ENCODE measurements at regions not wholly inside any gene's neighbourhood (a gene's known extent, or its start where the extent isn't known, plus 50 kb on each side); places are given as distances from the start of the nearest gene placed in this dataset.

GRCh38 chr6:54598787-54599313 lies 247.7 kb upstream of the FAM83B start:
- Histone ChIP-seq H3K36me3 (ENCODE audit: control insufficient read depth, insufficient read depth, low read length) (no peaks in the 10 kb centered on the region), H3K4me3 (ENCODE audit: insufficient read depth, low read depth, low read length, poor library complexity, severe bottlenecking) (no peak overlapping the region), H3K27me3 (replicated peaks; ENCODE audit: control insufficient read depth, insufficient read depth, low read length, poor library complexity, severe bottlenecking) (no peaks in the 10 kb centered on the region), H3K9me3 (ENCODE audit: control insufficient read depth, low read length) (no peaks in the 10 kb centered on the region), H3K27ac (ENCODE audit: insufficient read depth, low read length, poor library complexity, severe bottlenecking) (no peak overlapping the region), H3K4me1 (ENCODE audit: control insufficient read depth, insufficient read depth, low read length, poor library complexity, severe bottlenecking) (no peaks in the 10 kb centered on the region)
- DNase-seq = no peak

- no peak overlapping the region for H3K27ac ChIP-seq (ENCODE audit: insufficient read depth, low read length, poor library complexity, severe bottlenecking)
- H3K9me3 ChIP-seq (ENCODE audit: control insufficient read depth, low read length) = no peaks in the 10 kb centered on the region
- no peaks in the 10 kb centered on the region for H3K36me3 ChIP-seq (ENCODE audit: control insufficient read depth, insufficient read depth, low read length)
- H3K27me3 ChIP-seq (replicated peaks; ENCODE audit: control insufficient read depth, insufficient read depth, low read length, poor library complexity, severe bottlenecking) = no peaks in the 10 kb centered on the region
- H3K4me3 ChIP-seq (ENCODE audit: insufficient read depth, low read depth, low read length, poor library complexity, severe bottlenecking) = no peak overlapping the region
- H3K4me1 ChIP-seq (ENCODE audit: control insufficient read depth, insufficient read depth, low read length, poor library complexity, severe bottlenecking) = no peaks in the 10 kb centered on the region
- no peak for DNase-seq
Measured at GRCh38 chr6:54601600-54602300, 244.8 kb upstream of the FAM83B start.

GRCh38 chr6:54602591-54602990 lies 244.0 kb upstream of the FAM83B start:
- Histone ChIP-seq H3K36me3 (ENCODE audit: control insufficient read depth, insufficient read depth, low read length) (no peaks in the 10 kb centered on the region), H3K27me3 (replicated peaks; ENCODE audit: control insufficient read depth, insufficient read depth, low read length, poor library complexity, severe bottlenecking) (no peaks in the 10 kb centered on the region), H3K4me1 (ENCODE audit: control insufficient read depth, insufficient read depth, low read length, poor library complexity, severe bottlenecking) (no peaks in the 10 kb centered on the region), H3K9me3 (ENCODE audit: control insufficient read depth, low read length) (no peaks in the 10 kb centered on the region), H3K27ac (ENCODE audit: insufficient read depth, low read length, poor library complexity, severe bottlenecking) (no peak overlapping the region), H3K4me3 (ENCODE audit: insufficient read depth, low read depth, low read length, poor library complexity, severe bottlenecking) (no peak overlapping the region)
- DNase-seq = no peak

- H3K4me3 ChIP-seq (ENCODE audit: insufficient read depth, low read depth, low read length, poor library complexity, severe bottlenecking) = no peak overlapping the region
- H3K27me3 ChIP-seq (replicated peaks; ENCODE audit: control insufficient read depth, insufficient read depth, low read length, poor library complexity, severe bottlenecking) = no peaks in the 10 kb centered on the region
- no peaks in the 10 kb centered on the region for H3K9me3 ChIP-seq (ENCODE audit: control insufficient read depth, low read length)
- no peak for DNase-seq
- H3K27ac ChIP-seq (ENCODE audit: insufficient read depth, low read length, poor library complexity, severe bottlenecking) = no peak overlapping the region
- H3K4me1 ChIP-seq (ENCODE audit: control insufficient read depth, insufficient read depth, low read length, poor library complexity, severe bottlenecking) = no peaks in the 10 kb centered on the region
- H3K36me3 ChIP-seq (ENCODE audit: control insufficient read depth, insufficient read depth, low read length) = no peaks in the 10 kb centered on the region
Measured at GRCh38 chr6:54609981-54610380, 236.6 kb upstream of the FAM83B start.

GRCh38 chr6:54613596-54613995 lies 233.0 kb upstream of the FAM83B start:
- Histone ChIP-seq H3K27ac (ENCODE audit: insufficient read depth, low read length, poor library complexity, severe bottlenecking) (no peak overlapping the region), H3K4me3 (ENCODE audit: insufficient read depth, low read depth, low read length, poor library complexity, severe bottlenecking) (no peak overlapping the region), H3K4me1 (ENCODE audit: control insufficient read depth, insufficient read depth, low read length, poor library complexity, severe bottlenecking) (no peaks in the 10 kb centered on the region), H3K27me3 (replicated peaks; ENCODE audit: control insufficient read depth, insufficient read depth, low read length, poor library complexity, severe bottlenecking) (no peaks in the 10 kb centered on the region), H3K36me3 (ENCODE audit: control insufficient read depth, insufficient read depth, low read length) (no peaks in the 10 kb centered on the region), H3K9me3 (ENCODE audit: control insufficient read depth, low read length) (no peaks in the 10 kb centered on the region)
- no peak for DNase-seq

- no peak for DNase-seq
- H3K4me3 ChIP-seq (ENCODE audit: insufficient read depth, low read depth, low read length, poor library complexity, severe bottlenecking) = no peak overlapping the region
- H3K4me1 ChIP-seq (ENCODE audit: control insufficient read depth, insufficient read depth, low read length, poor library complexity, severe bottlenecking) = no peaks in the 10 kb centered on the region
- H3K27ac ChIP-seq (ENCODE audit: insufficient read depth, low read length, poor library complexity, severe bottlenecking) = no peak overlapping the region
- no peaks in the 10 kb centered on the region for H3K27me3 ChIP-seq (replicated peaks; ENCODE audit: control insufficient read depth, insufficient read depth, low read length, poor library complexity, severe bottlenecking)
- H3K36me3 ChIP-seq (ENCODE audit: control insufficient read depth, insufficient read depth, low read length) = no peaks in the 10 kb centered on the region
- H3K9me3 ChIP-seq (ENCODE audit: control insufficient read depth, low read length) = no peaks in the 10 kb centered on the region
Measured at GRCh38 chr6:54614499-54615195, 231.9 kb upstream of the FAM83B start.

- no peak overlapping the region for H3K27ac ChIP-seq (ENCODE audit: insufficient read depth, low read length, poor library complexity, severe bottlenecking)
- no peaks in the 10 kb centered on the region for H3K27me3 ChIP-seq (replicated peaks; ENCODE audit: control insufficient read depth, insufficient read depth, low read length, poor library complexity, severe bottlenecking)
- H3K36me3 ChIP-seq (ENCODE audit: control insufficient read depth, insufficient read depth, low read length) = no peaks in the 10 kb centered on the region
- no peaks in the 10 kb centered on the region for H3K4me1 ChIP-seq (ENCODE audit: control insufficient read depth, insufficient read depth, low read length, poor library complexity, severe bottlenecking)
- H3K9me3 ChIP-seq (ENCODE audit: control insufficient read depth, low read length) = no peaks in the 10 kb centered on the region
- no peak for DNase-seq
- H3K4me3 ChIP-seq (ENCODE audit: insufficient read depth, low read depth, low read length, poor library complexity, severe bottlenecking) = no peak overlapping the region
Measured at GRCh38 chr6:54617730-54618129, 228.8 kb upstream of the FAM83B start.

GRCh38 chr6:54618572-54618971 lies 228.0 kb upstream of the FAM83B start:
- Histone ChIP-seq H3K36me3 (ENCODE audit: control insufficient read depth, insufficient read depth, low read length) (no peaks in the 10 kb centered on the region), H3K4me3 (ENCODE audit: insufficient read depth, low read depth, low read length, poor library complexity, severe bottlenecking) (no peak overlapping the region), H3K27ac (ENCODE audit: insufficient read depth, low read length, poor library complexity, severe bottlenecking) (no peak overlapping the region), H3K4me1 (ENCODE audit: control insufficient read depth, insufficient read depth, low read length, poor library complexity, severe bottlenecking) (no peaks in the 10 kb centered on the region), H3K9me3 (ENCODE audit: control insufficient read depth, low read length) (no peaks in the 10 kb centered on the region), H3K27me3 (replicated peaks; ENCODE audit: control insufficient read depth, insufficient read depth, low read length, poor library complexity, severe bottlenecking) (no peaks in the 10 kb centered on the region)
- no peak for DNase-seq

- Histone ChIP-seq H3K27ac (ENCODE audit: insufficient read depth, low read length, poor library complexity, severe bottlenecking) (no peak overlapping the region), H3K4me1 (ENCODE audit: control insufficient read depth, insufficient read depth, low read length, poor library complexity, severe bottlenecking) (no peaks in the 10 kb centered on the region), H3K27me3 (replicated peaks; ENCODE audit: control insufficient read depth, insufficient read depth, low read length, poor library complexity, severe bottlenecking) (no peaks in the 10 kb centered on the region), H3K36me3 (ENCODE audit: control insufficient read depth, insufficient read depth, low read length) (no peaks in the 10 kb centered on the region), H3K4me3 (ENCODE audit: insufficient read depth, low read depth, low read length, poor library complexity, severe bottlenecking) (no peak overlapping the region), H3K9me3 (ENCODE audit: control insufficient read depth, low read length) (no peaks in the 10 kb centered on the region)
- no peak for DNase-seq
Measured at GRCh38 chr6:54619102-54619501, 227.5 kb upstream of the FAM83B start.

GRCh38 chr6:54621285-54621684 lies 225.3 kb upstream of the FAM83B start:
- H3K9me3 ChIP-seq (ENCODE audit: control insufficient read depth, low read length) = no peaks in the 10 kb centered on the region
- no peaks in the 10 kb centered on the region for H3K4me1 ChIP-seq (ENCODE audit: control insufficient read depth, insufficient read depth, low read length, poor library complexity, severe bottlenecking)
- no peaks in the 10 kb centered on the region for H3K27me3 ChIP-seq (replicated peaks; ENCODE audit: control insufficient read depth, insufficient read depth, low read length, poor library complexity, severe bottlenecking)
- DNase-seq = no peak
- no peaks in the 10 kb centered on the region for H3K36me3 ChIP-seq (ENCODE audit: control insufficient read depth, insufficient read depth, low read length)
- no peak overlapping the region for H3K4me3 ChIP-seq (ENCODE audit: insufficient read depth, low read depth, low read length, poor library complexity, severe bottlenecking)
- H3K27ac ChIP-seq (ENCODE audit: insufficient read depth, low read length, poor library complexity, severe bottlenecking) = no peak overlapping the region
